Inflammatory macrophage treated with lipopolysaccharide for 4 hours (primary cell): ENCODE measurements at regions not wholly inside any gene's neighbourhood (a gene's known extent, or its start where the extent isn't known, plus 50 kb on each side); places are given as distances from the start of the nearest gene placed in this dataset.

ENCODE experiments used
- DNase-seq: peaks from one replicate; pipeline ENCODE4 v3.0.0-alpha.2; 2020

DNA sequence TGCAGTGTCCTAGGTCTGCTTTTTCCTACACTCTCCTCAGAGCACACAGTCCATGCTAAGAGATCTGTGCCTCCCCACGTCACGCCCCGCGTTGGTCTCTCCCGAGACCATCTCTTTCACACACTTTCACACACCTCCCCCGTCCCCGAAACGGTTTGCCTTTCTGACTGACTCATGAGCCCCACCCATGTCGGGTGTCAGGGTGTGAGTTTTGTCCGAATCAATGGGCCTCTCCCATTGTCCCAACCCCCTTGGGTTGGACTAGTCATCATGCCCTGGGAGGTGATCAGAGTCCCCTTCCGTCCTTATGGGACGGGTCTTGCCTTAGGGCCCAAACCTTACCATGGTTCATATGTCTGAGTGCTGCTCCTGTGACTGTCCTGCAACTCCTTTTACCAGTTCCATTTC is 214.0 kb upstream of the HTR2A start:
- DNase-seq = no peak

DNA sequence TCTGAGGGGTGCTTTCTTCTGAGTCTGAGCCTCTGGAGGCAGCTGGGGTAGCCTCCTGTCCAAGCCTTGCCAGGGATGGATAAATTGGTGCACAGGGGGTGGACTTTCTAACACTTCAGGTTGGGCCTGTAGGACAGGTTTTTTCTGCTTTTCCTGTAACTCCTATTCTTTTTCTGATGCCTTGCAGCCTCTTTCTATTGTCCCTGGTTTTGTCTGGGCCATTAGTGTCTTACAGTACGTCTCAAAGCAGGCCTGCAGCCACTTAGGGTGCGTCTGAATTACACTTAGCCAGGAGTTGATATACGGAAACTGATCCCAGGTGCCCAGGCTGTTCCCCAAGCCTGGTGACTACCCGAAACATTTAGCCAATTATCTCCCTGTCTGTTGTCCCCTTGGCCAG is 213.3 kb upstream of the HTR2A start:
- no peak for DNase-seq

DNA sequence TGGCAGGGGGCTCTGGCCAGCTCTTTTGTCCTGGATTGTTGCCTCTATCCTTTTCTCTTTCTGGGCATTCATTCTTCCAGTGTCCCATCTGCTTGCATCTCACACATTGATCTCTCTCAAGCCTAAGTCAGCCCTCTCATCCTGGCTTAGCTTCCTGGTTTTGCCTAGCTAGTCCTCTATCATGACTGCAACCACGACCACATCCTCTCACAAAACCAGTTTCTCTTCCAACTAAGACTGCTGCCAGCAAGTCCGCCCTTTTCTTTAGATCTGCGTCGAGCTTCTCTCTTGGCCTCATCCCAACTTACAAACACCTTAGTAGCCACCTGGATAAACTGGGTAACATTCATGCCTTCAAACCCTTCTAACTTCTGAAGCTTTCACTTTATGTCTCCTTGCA is 212.2 kb upstream of the HTR2A start:
- DNase-seq = no peak

DNA sequence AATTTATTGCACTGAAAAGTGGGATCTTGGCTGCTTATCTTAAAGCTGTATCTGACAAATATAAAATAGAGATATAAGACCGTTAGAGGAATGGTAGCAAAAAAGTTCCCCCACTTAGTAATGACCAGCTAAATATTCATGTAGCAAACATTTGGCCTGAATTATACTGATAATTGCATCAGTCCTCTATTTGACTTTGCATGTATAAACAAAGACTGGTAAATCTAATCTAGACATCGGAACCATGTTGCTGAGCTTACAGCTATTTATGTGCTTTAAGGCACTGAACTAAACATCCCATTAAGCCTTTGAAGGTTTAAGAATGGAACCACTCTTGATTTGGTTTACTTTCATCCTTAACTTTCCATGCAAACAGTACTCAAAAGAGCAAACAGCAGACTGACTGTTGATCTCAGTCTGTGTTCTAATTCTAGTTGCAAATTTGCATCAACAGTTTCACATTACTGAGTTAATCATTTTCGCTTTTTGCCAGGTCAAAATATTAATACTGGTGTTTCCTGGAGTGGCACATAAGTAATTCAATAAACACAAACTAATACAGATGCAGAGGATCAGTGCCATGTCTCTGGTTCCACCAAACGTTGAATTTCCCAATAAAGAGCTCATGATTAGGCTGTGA is 203.5 kb upstream of the HTR2A start:
- no peak for DNase-seq

DNA sequence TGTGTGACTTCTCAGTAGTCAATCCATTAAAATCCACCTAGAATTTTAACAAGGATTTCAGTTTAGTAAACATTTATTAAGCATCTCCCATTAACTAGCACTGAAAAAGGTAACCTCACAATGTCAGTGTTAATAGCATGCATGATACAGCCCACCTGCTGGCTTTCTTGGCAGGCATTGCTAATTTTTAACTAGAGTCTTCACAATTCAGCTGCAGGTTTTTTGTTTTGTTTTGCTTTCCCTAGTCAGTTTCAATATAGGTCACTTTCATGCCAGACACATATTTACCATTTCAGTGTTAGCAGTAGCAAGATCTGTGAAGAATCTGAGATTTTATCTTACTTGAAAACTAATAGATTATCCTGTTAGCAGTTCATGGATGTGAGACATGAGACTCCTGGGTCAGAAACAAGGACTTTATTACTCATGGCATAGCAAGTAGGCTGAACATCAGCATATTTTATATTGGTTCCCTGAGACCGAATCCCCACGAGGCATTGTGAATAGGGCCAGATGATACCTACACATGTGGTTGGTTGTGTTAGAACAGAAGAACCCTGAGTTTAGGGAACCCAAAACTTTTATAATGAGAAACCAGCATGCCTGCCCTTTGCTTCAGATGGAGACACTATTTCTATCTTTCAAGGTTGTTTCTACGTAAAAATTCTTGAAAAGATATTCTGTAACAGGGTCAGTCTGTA is 198.0 kb upstream of the HTR2A start:
- no peak for DNase-seq

DNA sequence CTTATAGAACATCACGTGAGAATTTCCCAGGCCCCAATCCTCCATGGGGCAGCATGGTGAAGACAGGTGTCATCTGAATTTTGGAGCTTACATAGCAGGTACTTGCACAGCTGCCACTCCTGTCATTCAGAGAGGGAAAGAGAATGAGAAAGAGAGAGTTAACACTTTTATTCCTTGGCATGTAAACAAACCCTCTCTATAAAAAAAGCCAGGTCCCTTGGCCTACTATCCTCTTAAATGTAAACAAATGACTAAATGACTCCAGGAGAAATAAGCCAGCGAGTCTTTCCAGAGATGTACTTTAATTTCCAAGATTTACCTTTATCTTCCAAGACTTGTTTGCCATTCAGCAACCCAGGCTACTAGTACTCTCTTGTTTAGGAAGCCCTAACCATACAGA is 195.3 kb upstream of the HTR2A start:
- no peak for DNase-seq

DNA sequence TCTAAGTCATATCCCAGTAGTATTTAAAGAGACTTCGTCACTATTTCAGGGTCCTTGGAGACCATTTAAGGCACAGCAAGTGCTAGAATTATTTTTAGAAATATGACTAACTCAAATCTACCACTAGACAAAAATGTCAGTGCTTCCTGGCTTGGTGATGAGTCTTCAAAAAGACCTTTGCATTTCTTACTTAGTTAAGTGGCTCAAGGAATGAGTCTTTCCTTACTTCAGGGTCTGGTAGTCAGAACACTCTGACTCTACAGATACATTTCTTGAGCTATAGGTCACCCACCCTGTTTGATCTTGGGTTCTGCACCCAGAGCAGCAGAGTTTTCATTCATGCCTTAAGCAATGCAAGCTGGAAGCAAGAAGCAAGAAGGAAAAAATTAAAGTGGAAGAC is 191.0 kb upstream of the HTR2A start:
- no peak for DNase-seq

DNA sequence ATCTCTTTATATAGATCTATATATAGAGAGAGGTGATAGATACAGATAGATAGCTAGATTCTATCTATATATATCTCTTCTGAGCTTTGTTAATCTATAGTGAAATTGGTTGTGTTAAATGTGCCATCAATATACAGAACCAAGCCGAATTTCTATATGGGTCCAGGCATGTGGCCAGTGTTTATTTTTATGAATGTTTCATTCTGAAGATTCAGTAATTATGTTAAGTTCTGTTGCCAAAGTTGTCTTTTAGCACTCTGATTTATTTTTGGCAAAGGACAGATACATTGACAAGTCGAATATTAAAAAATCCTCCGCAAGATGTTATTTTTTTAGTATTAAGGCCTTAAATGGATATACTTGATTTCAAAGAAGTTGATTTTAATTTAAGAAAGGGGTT is 190.4 kb upstream of the HTR2A start:
- DNase-seq = no peak

DNA sequence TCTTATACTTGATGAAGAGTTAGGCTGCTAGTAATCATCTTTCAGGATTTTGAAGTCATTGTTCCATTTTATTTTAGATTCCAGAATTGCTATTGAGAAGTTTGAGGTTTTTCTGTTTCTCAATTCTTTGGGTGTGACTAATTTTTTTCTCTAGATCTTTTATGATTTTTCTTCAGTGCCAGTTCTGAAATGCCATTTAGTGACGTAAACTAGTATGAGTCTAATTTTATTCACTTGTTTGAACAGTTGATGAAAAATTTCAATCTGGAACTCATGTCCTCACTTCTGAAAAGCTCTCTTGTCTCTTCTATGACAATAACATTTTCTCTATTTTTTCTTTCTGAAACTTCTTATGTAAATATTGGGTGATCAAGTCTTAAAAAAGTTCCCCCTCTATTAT is 188.5 kb upstream of the HTR2A start:
- no peak for DNase-seq

DNA sequence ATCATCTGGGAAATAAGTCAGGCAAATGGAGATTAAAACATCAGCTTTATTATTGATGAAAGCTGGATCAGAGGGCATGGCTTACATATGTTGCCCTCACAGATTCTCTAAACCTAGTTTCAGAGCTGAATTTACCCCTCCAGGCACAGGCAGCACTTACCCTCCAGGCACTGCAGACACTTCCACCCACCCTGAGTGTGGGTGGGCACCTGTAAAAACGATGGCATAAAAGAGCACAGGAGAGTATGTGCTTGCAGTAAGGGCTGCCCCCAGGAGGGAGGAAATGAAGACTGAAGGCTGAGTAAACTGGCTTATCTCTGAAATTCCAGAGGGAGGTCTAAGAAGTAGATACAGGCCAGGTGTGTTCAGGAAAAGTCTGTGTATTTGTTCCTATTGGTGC is 185.0 kb upstream of the HTR2A start:
- DNase-seq = no peak

DNA sequence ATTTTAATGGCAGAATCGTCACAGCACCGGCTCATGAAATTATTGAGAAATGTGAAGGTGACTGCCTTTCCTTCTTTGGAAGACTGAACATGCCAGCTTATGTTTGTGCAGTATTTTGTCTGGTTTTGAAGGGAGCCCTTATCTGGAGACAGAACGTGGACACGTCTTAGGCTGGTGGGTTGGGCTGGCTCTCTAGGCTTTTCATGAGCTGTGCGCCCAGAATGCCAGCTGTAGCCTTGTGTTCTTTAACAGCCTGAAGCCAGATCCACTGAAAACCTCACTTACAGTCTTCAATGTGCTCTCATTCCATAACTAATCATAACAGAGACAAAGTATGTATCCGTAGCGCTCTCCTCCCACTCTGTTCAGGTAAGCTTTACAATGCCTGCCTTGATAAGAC is 184.4 kb upstream of the HTR2A start:
- DNase-seq = no peak

DNA sequence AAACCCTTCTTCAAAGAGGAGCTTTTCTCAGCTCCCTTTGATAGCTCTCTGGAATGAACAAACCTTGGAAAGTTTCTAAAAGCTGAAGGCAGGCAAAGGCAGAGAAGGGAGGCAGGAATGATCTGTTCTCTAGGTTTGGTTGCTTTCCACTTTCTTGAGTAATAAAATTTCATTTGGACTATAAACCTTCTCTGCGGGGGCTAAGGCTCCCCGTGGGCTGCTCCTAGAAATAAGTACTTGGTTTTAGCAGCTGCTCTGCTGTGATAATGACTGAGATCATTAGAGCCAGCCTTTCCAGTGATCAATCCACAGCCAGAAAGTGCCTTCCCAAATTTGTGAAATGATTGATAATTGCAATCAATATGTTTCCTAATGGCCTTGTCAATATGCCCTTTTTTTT is 183.8 kb upstream of the HTR2A start:
- no peak for DNase-seq

DNA sequence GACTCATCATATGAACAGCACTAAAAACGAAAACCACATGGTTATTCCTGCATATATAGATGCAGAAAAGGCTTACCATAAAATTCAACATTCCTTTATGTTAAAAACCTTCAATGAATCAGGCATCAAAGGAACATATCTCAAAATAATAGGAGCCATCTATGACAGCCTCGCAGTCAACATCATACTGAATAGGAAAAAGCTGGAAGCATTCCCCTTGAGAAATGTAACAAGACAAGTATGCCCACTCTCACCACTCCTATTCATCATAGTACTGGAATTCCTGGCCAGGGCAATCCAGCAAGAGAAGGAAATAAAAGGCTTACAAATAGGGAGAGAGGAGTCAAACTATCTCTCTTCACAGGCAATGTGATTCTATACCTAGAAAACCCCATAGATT is 179.6 kb upstream of the HTR2A start:
- no peak for DNase-seq

DNA sequence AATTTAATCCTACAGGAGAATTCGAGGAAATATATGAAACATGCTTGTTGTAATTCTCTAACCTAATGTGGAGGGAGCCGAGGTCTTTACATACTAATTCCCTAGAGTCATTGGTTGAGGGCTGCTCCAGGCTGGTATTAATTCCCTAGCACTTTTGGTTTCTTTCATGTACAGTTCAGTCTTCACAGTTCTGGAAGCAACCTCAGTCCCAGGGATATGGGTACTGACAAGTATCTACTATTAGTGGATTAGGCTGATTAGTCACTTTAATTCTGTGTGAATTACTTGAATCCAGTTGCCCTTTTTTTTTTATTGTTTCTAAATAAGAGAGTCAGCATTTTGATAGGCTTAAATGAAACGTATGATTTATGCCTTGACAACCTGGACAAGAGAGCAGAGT is 172.3 kb upstream of the HTR2A start:
- no peak for DNase-seq

DNA sequence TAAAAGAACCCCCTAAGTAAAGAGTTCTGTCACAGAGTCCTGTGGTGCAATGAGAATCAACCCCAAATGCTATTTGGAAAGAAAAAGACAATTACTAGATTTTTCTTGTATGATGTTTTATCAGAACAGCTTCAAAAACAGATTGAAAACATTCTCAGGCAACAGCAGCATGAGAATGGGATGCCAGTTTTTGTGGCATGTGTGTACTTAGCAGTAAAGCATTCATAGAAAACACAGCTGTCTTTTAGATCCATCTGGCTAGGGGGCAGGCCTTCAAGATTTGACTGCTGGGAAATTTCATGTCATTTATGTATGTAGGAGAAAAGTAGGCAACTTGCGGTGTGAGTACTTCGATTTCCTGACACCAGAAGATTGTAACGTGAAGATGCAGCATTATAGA is 170.5 kb upstream of the HTR2A start:
- DNase-seq = no peak

DNA sequence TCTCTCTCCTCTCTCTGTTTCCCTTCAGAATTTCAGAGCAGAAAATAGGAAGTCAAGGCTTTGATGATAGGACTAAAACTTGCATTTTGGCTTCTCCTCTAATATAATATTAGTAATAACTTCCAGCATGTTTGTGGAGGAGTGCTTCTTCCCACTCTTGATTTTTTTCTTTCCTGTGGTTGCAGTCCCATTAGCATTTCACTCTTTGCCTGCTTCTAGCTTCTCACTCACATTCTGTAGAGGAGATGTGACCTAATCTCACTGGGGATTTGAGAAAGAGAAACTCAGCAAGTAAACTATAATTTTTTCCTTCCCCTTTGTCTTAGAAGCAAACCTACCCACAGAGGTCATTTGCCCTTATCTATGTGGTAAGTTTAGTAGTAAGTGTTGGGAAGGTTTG is 169.4 kb upstream of the HTR2A start:
- DNase-seq = peak; percentile 90

DNA sequence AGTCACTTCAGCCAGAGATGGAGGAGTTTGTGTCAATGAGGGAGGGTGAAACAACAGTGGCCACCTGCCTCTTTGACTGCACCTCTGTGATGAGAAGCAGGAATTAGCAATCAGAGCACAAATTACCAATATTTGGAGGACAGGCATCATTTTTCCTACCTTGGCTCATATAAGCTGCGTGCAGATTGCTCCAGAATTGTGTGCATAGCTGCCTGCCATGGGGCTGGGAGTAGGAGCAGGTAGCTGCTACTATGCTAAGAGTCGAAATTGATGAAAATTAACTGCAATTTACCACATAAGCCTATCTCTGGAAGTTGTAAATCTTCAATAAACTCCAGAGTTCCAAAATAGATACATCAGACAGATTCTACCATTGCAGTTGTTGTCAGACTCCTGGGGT is 167.5 kb upstream of the HTR2A start:
- DNase-seq = no peak

DNA sequence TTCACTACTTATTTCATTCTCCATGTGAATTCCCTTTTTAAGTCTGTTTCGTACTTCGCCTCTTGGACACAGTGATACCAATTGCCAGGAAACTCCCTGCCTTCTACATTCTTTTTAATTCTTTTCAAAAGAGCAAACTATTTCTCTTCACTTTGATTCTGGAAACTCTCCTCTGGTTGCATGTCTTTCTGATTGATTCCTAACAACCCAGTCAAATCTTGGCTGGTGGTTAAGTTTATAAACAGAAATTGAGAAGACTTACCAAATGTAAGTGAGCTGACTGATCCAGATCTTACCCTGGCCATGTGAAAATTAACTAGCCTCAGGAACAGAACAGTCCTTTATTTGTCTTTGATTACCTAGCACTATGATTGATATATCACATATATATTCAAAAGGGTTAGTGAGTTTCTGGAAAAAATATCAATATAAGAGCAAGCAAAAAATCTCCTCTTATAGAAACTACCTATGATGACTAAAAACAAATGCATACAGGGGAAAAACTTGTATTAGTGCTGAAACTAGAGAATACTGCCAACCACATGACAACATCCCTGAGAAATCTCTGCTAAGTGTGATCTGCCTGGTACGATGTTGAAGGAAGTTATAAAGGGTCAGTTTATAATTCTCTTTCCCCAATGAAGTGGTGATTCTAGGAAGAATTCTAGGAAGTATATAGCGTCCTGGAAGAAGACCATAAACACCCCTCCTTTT is 152.6 kb upstream of the HTR2A start:
- DNase-seq = no peak

DNA sequence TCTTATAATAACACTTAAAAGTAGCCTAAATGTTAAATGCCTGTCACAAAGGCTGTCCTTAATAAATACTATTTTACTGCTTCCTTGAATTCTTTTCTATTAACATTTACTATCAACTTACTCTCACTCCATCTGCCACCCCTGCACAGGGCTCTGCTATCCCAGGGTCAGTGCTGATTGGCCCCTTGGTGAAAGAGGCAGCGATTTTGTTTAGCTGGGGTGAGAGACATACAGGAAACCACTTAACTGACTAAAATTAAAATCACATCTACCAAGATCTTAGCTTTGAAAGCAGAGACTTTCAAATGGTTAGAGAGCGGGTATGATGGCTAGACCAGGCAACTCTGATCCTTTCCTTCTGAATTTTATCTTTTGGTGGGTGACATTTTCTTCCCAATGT is 149.9 kb upstream of the HTR2A start:
- no peak for DNase-seq

DNA sequence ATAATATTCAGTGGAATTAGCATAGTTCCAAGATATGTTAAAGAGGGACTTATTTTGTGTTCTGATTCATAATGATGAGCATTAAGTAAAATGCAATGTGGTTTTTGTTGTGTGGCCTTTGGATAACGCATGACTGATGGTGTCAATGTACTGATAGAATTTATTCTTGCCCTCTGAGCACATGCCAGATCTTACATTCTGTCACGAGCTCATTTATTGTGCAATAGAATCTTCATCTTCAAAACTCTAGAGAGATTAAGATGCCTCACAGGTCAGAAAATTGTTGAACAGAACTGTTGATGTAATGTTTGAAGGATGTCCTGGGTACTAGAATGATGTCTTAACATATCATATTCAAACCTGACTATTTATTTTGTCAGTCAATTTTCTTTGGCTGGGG is 148.0 kb upstream of the HTR2A start:
- DNase-seq = no peak

DNA sequence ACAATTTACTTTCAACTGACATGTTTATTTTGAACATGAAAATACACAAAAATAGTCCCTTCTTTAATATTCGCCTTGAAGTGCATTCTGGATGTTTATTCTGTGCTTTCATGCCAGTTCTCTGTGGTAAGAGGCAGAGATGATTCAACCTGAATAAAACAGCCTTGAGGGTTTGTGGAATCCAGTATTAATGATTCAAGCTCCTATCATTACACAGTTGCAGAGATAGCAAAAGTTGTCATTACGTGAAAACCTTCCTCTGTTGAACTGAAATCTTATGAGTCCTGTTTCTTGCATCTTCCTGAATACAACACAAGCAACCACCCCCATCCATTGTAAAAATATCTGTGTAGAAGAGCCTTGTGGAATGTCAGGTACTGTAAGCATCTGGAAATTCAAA is 142.3 kb upstream of the HTR2A start:
- DNase-seq = no peak

DNA sequence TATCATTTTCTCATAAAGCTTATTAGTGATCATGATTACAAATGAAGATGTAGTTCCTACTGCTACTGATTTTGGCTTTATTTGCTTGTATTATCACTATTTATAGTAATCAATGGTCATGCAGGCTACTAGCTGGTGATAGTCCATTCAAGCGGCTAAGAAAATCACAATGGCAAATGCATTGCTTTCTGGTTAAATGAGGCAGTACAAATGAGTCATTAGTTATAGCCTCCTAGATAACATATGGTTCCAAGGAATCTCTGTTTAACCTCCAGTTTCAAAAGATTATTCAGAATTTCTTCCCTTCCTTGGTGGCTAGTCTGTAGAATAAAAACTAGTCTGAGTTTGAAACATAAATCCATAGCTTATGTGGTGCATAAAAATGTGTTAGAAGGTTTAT is 141.3 kb upstream of the HTR2A start:
- DNase-seq = no peak

DNA sequence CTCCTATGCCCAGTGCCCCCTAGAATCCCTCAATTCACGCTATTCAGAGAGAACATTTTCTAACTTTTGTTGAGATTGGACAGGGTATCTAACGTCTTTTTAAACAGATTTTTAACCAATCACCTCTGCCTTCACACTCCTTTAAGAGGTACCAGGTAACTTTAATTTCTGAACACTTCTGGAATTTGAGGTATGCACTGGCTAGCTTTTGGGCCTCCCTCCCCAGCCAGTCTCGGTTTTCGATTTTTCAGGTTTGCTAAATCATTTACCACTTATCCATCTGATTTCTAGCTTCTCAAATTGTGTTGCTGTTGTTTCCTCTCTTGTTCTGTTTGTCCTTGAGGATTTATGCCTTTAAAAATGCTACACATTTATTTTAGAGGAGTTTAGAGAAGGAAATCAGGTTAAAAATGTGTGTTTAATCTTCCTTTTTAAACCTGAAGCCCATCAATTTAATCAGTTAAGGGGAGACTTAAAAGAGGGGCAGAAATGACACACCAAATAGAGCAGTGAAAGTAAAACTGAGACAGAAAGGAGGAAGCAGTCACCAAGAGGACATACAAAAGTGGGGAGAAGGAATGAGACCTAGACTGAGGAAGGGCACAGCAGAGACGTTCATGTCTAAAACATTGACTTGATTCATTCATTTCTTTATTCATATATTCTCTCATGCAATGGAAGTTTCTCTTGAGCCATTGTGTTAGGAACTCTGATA is 139.6 kb upstream of the HTR2A start:
- DNase-seq = peak; percentile 22

DNA sequence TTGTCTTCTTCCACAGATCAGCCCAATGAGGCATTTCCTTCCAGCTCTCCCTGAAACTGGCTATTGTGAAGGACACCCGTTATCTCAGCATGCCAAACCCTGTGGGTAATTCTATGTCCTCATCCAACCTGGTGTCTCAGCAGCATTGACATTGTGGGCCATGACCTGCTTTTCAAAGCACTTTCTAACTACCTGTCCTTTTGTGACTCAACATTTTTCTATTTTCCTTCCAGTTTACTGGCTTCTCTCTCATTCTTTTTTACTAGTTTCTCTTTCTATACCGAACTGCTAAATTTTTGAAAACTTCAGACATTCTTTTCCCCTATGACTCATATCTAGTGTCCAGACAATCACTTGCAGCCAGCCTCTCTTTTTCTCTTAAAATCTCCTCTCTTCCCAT is 136.4 kb upstream of the HTR2A start:
- no peak for DNase-seq
